HUES48 (cell line): ENCODE measurements at regions not wholly inside any gene's neighbourhood (a gene's known extent, or its start where the extent isn't known, plus 50 kb on each side); places are given as distances from the start of the nearest gene placed in this dataset.

Source experiments
- H3K27ac ChIP-seq: one replicate; pipeline ENCODE4 v1.7.0; 2013; ENCODE audit warnings: low read depth, low read length, inconsistent platforms
- H3K27me3 ChIP-seq: 2 replicates; pipeline ENCODE4 v1.6.1; 2013; ENCODE audit warnings: mild to moderate bottlenecking, low read length; ENCODE audit not compliant: control insufficient read depth, insufficient read depth
- H3K36me3 ChIP-seq: 2 replicates; pipeline ENCODE4 v1.6.1; 2013; ENCODE audit warnings: low read length; ENCODE audit not compliant: control insufficient read depth, insufficient read depth
- H3K4me1 ChIP-seq: 2 replicates; pipeline ENCODE4 v1.6.1; 2013; ENCODE audit warnings: mild to moderate bottlenecking, low read length; ENCODE audit not compliant: control insufficient read depth, insufficient read depth
- H3K4me3 ChIP-seq: 2 replicates; pipeline ENCODE4 v1.5.1; 2013; ENCODE audit warnings: mild to moderate bottlenecking, low read depth, low read length
- H3K9ac ChIP-seq: 2 replicates; pipeline ENCODE4 v1.6.1; 2013; ENCODE audit warnings: mild to moderate bottlenecking, low read depth, low read length, moderate library complexity
- H3K9me3 ChIP-seq: 2 replicates; pipeline ENCODE4 v1.6.1; 2013; ENCODE audit warnings: low read length; ENCODE audit not compliant: control insufficient read depth, insufficient read depth

GRCh38 chr11:39220069-39220468 is 2239.4 kb downstream of the LRRC4C start:
- no peak overlapping the region for H3K4me3 ChIP-seq
- H3K27me3 ChIP-seq: no peaks in the 10 kb centered on the region
- no peaks in the 10 kb centered on the region for H3K4me1 ChIP-seq
- no peaks in the 10 kb centered on the region for H3K36me3 ChIP-seq
- H3K27ac ChIP-seq: no peak overlapping the region
- no peaks in the 10 kb centered on the region for H3K9me3 ChIP-seq
- H3K9ac ChIP-seq: no peak overlapping the region

DNA sequence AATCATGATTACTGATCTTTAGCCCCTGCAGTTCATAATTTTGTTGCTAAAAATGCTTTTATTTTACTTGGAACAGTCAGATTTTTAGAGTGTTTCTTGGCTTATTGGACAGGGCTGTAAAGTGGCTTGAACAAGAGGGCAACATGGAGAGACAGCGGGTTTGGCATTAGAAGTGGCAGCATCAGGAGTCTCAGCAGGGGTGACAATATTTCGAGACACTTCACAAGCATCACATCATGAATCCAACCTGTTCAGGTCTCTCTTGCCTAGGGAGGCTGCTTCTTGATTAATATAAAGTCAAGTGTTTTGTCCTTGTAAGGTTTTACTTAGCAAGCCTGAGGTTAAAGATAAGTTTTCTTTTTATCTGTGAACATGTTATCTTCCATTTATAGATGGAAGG is 2249.5 kb downstream of the LRRC4C start:
- Histone ChIP-seq H3K36me3 (no peaks in the 10 kb centered on the region), H3K9me3 (no peaks in the 10 kb centered on the region), H3K27me3 (no peaks in the 10 kb centered on the region), H3K4me1 (no peaks in the 10 kb centered on the region), H3K4me3 (no peak overlapping the region), H3K9ac (no peak overlapping the region), H3K27ac (no peak overlapping the region)

DNA sequence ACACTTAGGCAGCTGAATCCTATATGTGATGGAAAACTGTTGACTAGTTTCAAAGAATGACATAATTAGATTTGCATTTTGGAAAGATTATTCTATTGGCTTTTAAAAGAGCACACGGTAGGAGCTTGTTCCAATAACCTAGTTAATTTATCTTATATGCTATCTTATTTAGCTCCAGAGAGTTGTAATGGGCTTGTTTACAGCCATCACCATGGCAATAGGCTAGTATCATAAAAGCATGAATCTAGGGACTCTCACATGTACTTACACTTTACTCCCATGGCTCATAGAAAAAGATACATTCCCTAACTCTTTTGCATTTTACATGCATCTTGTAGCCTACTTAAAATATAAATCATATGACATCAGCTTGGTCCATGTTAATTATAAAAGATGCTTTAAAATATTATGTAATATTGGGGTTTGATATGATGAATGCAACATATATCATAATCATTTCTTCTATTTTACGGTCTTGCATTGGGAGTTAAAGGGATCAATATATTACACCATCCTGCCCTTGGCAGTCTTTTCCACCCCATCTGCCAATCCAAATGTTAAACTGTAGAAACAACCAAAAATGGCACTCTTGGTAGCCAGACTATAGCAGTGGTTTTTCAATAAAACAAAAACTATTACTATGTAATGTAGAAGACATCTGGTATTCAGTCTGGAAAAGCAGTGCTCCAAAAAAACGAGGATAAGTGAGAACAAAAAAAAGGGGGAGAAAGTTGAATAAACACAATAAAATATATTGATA is 2254.0 kb downstream of the LRRC4C start:
- Histone ChIP-seq H3K4me1 (no peaks in the 10 kb centered on the region), H3K9ac (no peak overlapping the region), H3K36me3 (no peaks in the 10 kb centered on the region), H3K27me3 (no peaks in the 10 kb centered on the region), H3K27ac (no peak overlapping the region), H3K9me3 (no peaks in the 10 kb centered on the region), H3K4me3 (no peak overlapping the region)

DNA sequence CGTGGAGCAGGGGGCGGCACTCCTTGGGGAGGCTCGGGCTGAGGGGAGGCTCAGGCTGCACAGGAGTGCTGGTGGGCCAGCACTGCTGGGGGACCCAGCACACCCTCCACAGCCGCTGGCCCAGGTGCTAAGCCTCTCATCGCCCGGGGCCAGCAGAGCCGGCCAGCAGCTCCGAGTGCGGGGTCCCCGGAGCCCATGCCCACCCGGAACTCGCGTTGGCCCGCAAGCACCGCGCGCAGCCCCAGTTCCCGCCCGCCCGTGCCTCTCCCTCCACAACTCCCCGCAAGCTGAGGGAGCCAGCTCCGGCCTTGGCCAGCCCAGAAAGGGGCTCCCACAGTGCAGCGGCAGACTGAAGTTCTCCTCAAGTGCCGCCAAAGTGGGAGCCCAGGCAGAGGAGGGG is 2266.8 kb downstream of the LRRC4C start:
- no peaks in the 10 kb centered on the region for H3K36me3 ChIP-seq
- peaks cover 6% of the 10 kb centered on the region; the same call in 1 of the 2 replicates for H3K4me1 ChIP-seq
- no peaks in the 10 kb centered on the region for H3K9me3 ChIP-seq
- no peaks in the 10 kb centered on the region for H3K27me3 ChIP-seq
- no peak overlapping the region for H3K27ac ChIP-seq
- no peak overlapping the region for H3K9ac ChIP-seq
- H3K4me3 ChIP-seq: no peak overlapping the region

DNA sequence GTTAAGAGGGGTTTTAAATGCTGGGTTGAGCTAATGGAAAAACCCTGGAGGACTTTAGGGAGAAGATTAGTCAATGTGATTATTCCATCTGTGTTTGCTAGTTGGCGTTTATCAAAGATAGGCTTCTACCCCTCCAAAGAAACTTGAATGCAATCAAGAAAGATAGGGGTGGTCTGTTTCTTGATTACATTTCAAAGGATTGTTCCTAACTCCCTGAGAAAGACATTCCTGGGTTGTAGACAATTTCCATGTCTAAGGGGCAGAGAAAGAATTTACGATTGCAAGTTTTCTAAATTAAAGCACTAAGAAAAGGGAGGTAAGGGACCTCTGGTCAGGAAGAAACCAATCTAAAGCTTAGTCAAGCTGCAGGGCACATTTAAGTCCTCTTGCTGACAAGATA is 2268.7 kb downstream of the LRRC4C start:
- no peak overlapping the region for H3K9ac ChIP-seq
- no peak overlapping the region for H3K4me3 ChIP-seq
- peaks cover 6% of the 10 kb centered on the region; the same call in 1 of the 2 replicates for H3K4me1 ChIP-seq
- no peak overlapping the region for H3K27ac ChIP-seq
- no peaks in the 10 kb centered on the region for H3K36me3 ChIP-seq
- no peaks in the 10 kb centered on the region for H3K27me3 ChIP-seq
- H3K9me3 ChIP-seq: no peaks in the 10 kb centered on the region

DNA sequence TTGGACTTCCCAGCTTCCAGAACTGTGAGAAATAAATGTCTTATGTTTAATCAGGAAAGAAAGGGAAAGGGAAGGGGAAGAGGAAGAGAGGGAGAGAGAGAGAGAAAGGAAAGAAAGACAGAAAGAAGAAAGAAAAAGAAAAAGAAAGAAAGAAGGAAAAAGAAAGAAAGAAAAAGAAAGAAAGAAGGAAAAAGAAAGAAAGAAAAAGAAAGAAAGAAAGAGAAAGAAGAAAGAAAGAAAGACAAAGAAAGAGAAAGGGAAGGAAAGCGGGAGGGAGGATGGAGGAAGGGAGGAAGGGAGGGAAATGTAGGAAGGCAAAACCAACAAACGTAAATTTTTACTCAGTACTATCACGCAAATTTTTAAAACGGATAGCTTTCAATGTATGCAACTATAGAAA is 2281.8 kb downstream of the LRRC4C start:
- Histone ChIP-seq H3K27me3 (no peaks in the 10 kb centered on the region), H3K9ac (no peak overlapping the region), H3K27ac (no peak overlapping the region), H3K4me3 (no peak overlapping the region), H3K4me1 (peaks cover 15% of the 10 kb centered on the region), H3K9me3 (no peaks in the 10 kb centered on the region), H3K36me3 (no peaks in the 10 kb centered on the region)

- Histone ChIP-seq H3K4me3 (no peak overlapping the region), H3K27me3 (no peaks in the 10 kb centered on the region), H3K9me3 (no peaks in the 10 kb centered on the region), H3K9ac (no peak overlapping the region), H3K27ac (no peak overlapping the region), H3K4me1 (no peaks in the 10 kb centered on the region), H3K36me3 (no peaks in the 10 kb centered on the region)
Observed at GRCh38 chr11:39174965-39175364, 2284.5 kb downstream of the LRRC4C start.

DNA sequence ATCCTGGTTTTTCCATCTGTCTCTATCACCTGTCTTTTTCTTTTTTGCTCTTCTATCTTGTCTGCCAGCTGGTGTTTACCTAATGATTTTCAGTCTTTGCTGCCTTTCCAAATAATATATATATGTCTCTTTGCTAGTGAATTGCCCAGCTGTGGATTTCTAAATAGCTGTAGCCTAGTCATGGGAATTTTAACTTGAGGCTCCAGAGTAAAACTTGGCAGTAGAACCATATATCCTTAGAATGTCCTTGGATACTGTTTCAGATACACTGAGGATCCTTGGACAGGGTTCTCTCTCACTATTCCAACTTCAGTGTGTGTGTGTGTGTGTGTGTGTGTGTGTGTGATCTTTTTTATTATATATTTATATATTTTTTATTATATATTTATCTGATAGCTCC is 2285.3 kb downstream of the LRRC4C start:
- Histone ChIP-seq H3K9ac (no peak overlapping the region), H3K4me3 (no peak overlapping the region), H3K27ac (no peak overlapping the region), H3K9me3 (no peaks in the 10 kb centered on the region), H3K36me3 (no peaks in the 10 kb centered on the region), H3K27me3 (no peaks in the 10 kb centered on the region), H3K4me1 (no peaks in the 10 kb centered on the region)

DNA sequence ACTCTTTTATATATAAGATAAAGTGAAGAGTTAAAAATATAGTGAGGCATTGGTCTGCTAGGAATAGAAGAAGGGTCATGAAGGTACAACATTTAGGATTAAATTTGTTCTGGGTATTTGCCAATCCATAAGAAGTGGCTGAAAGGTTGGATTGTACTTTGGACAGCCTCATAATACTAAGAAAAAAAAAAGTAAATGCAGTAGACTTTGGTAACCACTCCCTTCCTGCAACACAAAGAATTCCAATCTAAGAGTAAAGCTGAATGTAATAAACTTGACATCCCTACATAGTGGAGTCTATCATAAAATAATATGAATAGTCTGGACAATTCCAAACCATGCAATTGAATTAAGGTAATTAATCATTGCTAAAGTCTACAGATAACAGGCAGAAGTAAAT is 2294.4 kb downstream of the LRRC4C start:
- no peaks in the 10 kb centered on the region for H3K4me1 ChIP-seq
- H3K4me3 ChIP-seq: no peak overlapping the region
- H3K27me3 ChIP-seq: no peaks in the 10 kb centered on the region

DNA sequence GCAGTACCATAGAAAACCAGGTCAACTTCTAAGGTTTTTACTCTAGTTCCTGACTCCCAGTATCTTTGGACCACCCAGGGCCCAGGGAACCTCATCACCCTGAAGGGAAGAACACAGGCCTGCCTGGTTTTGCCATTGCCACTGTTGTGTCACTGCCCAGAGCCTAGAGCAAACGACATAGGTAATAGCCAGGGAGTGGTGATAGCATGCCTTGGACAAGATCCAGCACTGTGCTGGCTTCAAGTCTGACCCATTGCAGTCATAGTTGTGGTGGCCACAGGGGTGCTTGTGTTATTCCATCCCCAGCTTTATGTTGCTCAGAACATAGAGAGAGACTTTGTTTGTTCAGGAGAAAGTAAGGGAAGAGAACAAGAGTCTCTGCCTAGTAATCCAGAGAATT is 2310.2 kb downstream of the LRRC4C start:
- H3K9ac ChIP-seq: no peak overlapping the region
- H3K4me1 ChIP-seq: no peaks in the 10 kb centered on the region
- H3K27ac ChIP-seq: no peak overlapping the region
- no peak overlapping the region for H3K4me3 ChIP-seq
- H3K36me3 ChIP-seq: no peaks in the 10 kb centered on the region
- H3K9me3 ChIP-seq: no peaks in the 10 kb centered on the region
- H3K27me3 ChIP-seq: no peaks in the 10 kb centered on the region

More for the DNA sequence above, 2294.4 kb downstream of the LRRC4C start:
- Histone ChIP-seq H3K9me3 (no peaks in the 10 kb centered on the region), H3K36me3 (no peaks in the 10 kb centered on the region), H3K27ac (no peak overlapping the region), H3K9ac (no peak overlapping the region)

GRCh38 chr11:39145346-39145745 is 2314.1 kb downstream of the LRRC4C start:
- no peaks in the 10 kb centered on the region for H3K36me3 ChIP-seq
- H3K27me3 ChIP-seq: no peaks in the 10 kb centered on the region

More at GRCh38 chr11:39145346-39145745, 2314.1 kb downstream of the LRRC4C start:
- no peaks in the 10 kb centered on the region for H3K9me3 ChIP-seq
- H3K4me3 ChIP-seq: no peak overlapping the region
- no peak overlapping the region for H3K27ac ChIP-seq
- H3K4me1 ChIP-seq: no peaks in the 10 kb centered on the region
- H3K9ac ChIP-seq: no peak overlapping the region
